Panc1 (cell line): ENCODE measurements at regions not wholly inside any gene's neighbourhood (a gene's known extent, or its start where the extent isn't known, plus 50 kb on each side); places are given as distances from the start of the nearest gene placed in this dataset.

Experiments
- CTCF ChIP-seq: fragments of 450-650 bp; IDR thresholded peaks from 2 replicates; pipeline ENCODE4 v1.5.1; 2017; ENCODE audit warnings: mild to moderate bottlenecking
- POLR2AphosphoS5 ChIP-seq: IDR thresholded peaks from 2 replicates; pipeline ENCODE4 v1.6.1; 2012; ENCODE audit warnings: mild to moderate bottlenecking, low read depth, low read length, moderate library complexity
- REST ChIP-seq, 2 experiments: IDR thresholded peaks; 2 replicates each; pipeline ENCODE4 v1.6.1; 2011 to 2012; ENCODE audit warnings: low read depth in 2 of 2, control low read depth in 1 of 2, low read length in 1 of 2, mild to moderate bottlenecking in 1 of 2, moderate library complexity in 1 of 2; ENCODE audit not compliant: insufficient read depth in 1 of 2
- SIN3A ChIP-seq: IDR thresholded peaks from 2 replicates; pipeline ENCODE4 v1.6.1; 2012; ENCODE audit warnings: low read depth, mild to moderate bottlenecking, low read length, moderate library complexity, borderline replicate concordance; ENCODE audit not compliant: insufficient read depth
- TCF7L2 ChIP-seq: IDR thresholded peaks from 2 replicates; pipeline ENCODE4 v1.6.1; 2011; ENCODE audit warnings: mild to moderate bottlenecking, low read depth, low read length, inconsistent platforms

- TF ChIP-seq CTCF, result no peak
- no peak for TF ChIP-seq POLR2AphosphoS5
- TF ChIP-seq TCF7L2, result no peak
- TF ChIP-seq REST (IDR thresholded peaks at IDR 0.05; ENCODE audit: insufficient read depth in 1 of 2, low read depth in 2 of 2, low read length in 1 of 2), result no peak
- TF ChIP-seq SIN3A, result no peak
Observed at GRCh38 chr13:81771951-81772350, 1431.0 kb upstream of the SPRY2 start.
